Common myeloid progenitor, CD34-positive (primary cell): ENCODE measurements at regions not wholly inside any gene's neighbourhood (a gene's known extent, or its start where the extent isn't known, plus 50 kb on each side); places are given as distances from the start of the nearest gene placed in this dataset.

Experiments used
- CTCF ChIA-PET: fragments of 350-600 bp; sonication (Branson Sonifier 250); formaldehyde crosslinking; loops from one replicate; lab custom pipeline; 2021; ENCODE audit warnings: antibody characterized with exemption; lab: Charles Lee
- POLR2A ChIA-PET: fragments of 350-600 bp; sonication (Branson Sonifier 250); formaldehyde crosslinking; loops from one replicate; lab custom pipeline; 2021; ENCODE audit warnings: antibody characterized with exemption; lab: Charles Lee
- DNase-seq, 3 donors: peaks; one replicate each; pipeline versions ENCODE4 v3.0.0 to v3.0.0-alpha.2; 2013
- H3K27ac ChIP-seq, 2 experiments: 1 replicate in 1 of 2; 2 replicates in 1 of 2; pipeline ENCODE4 v1.7.0; 2013; ENCODE audit warnings: inconsistent platforms in 2 of 2, low read length in 2 of 2, mild to moderate bottlenecking in 2 of 2, low read depth in 1 of 2, moderate library complexity in 1 of 2; ENCODE audit not compliant: severe bottlenecking in 2 of 2, insufficient read depth in 1 of 2, poor library complexity in 1 of 2
- H3K27me3 ChIP-seq, 5 experiments: replicated peaks in 2 of 5; 1 replicate in 3 of 5; 2 replicates in 2 of 5; pipeline versions ENCODE4 v1.6.1 to v1.7.0; 2013; ENCODE audit warnings: low read length in 4 of 5, mild to moderate bottlenecking in 2 of 5, moderate library complexity in 2 of 5, inconsistent platforms in 1 of 5; ENCODE audit not compliant: insufficient read depth in 5 of 5, control insufficient read depth in 4 of 5
- H3K36me3 ChIP-seq, 4 experiments: 1 replicate in 2 of 4; 2 replicates in 2 of 4; pipeline versions ENCODE4 v1.6.1 to v1.7.0; 2013; ENCODE audit warnings: low read length in 3 of 4, control low read depth in 1 of 4, mild to moderate bottlenecking in 1 of 4; ENCODE audit not compliant: control insufficient read depth in 4 of 4, insufficient read depth in 4 of 4
- H3K4me1 ChIP-seq, 4 experiments: 1 replicate in 3 of 4; 2 replicates in 1 of 4; pipeline versions ENCODE4 v1.6.1 to v1.7.1; 2013; ENCODE audit warnings: low read length in 3 of 4, mild to moderate bottlenecking in 3 of 4, control low read depth in 1 of 4, inconsistent platforms in 1 of 4, moderate library complexity in 1 of 4; ENCODE audit not compliant: control insufficient read depth in 4 of 4, insufficient read depth in 4 of 4; ENCODE audit errors: control extremely low read depth in 1 of 4
- H3K4me3 ChIP-seq, 7 experiments: 1 replicate in 4 of 7; 2 replicates in 3 of 7; pipeline versions ENCODE4 v1.5.1 to v1.7.0; 2013; ENCODE audit warnings: mild to moderate bottlenecking in 7 of 7, low read length in 6 of 7, moderate library complexity in 6 of 7, inconsistent platforms in 2 of 7, low read depth in 2 of 7, control low read depth in 1 of 7; ENCODE audit not compliant: insufficient read depth in 4 of 7, control insufficient read depth in 1 of 7; ENCODE audit errors: extremely low read depth in 1 of 7
- H3K9me3 ChIP-seq, 5 experiments: 1 replicate in 4 of 5; 2 replicates in 1 of 5; pipeline versions ENCODE4 v1.6.1 to v1.7.1; 2013; ENCODE audit warnings: low read length in 4 of 5, mild to moderate bottlenecking in 2 of 5, inconsistent platforms in 1 of 5, low read depth in 1 of 5, moderate library complexity in 1 of 5; ENCODE audit not compliant: control insufficient read depth in 4 of 5, insufficient read depth in 2 of 5; ENCODE audit errors: control extremely low read depth in 1 of 5
- WGBS: methylation state at CpG from one replicate; pipeline ENCODE4 v1.1.5; 2013; ENCODE audit not compliant: insufficient coverage; 5-methylcytosine and 5-hydroxymethylcytosine counted together

- POLR2A ChIA-PET: no interaction called here
- no peak overlapping the region for H3K27ac ChIP-seq
Measured at GRCh38 chr12:72836194-72836593, 564.0 kb downstream of the TRHDE start.

GRCh38 chr12:72839696-72840095, 567.5 kb downstream of the TRHDE start:
- DNase-seq: peak; percentile 61 to 93 (median 87)
- Histone ChIP-seq H3K9me3 (peaks cover 0 to 7% (median 3%) of the 10 kb centered on the region in 5 experiments), H3K27me3 (no peaks in the 10 kb centered on the region), H3K4me3 (no peak overlapping the region), H3K27ac (no peak overlapping the region), H3K4me1 (peaks cover 0 to 16% (median 6%) of the 10 kb centered on the region in 4 experiments), H3K36me3 (no peaks in the 10 kb centered on the region)
- POLR2A ChIA-PET: no interaction called here
- no CpG with 5 or more reads among the region's 1 CpG for WGBS
- CTCF ChIA-PET: no interaction called here

More at GRCh38 chr12:72836194-72836593, 564.0 kb downstream of the TRHDE start:
- no peak overlapping the region for H3K4me3 ChIP-seq
- no peak for DNase-seq
- CTCF ChIA-PET: no interaction called here
- H3K27me3 ChIP-seq: no peaks in the 10 kb centered on the region
- peaks cover 0 to 1% (median 0%) of the 10 kb centered on the region in 5 experiments for H3K9me3 ChIP-seq
- no peaks in the 10 kb centered on the region for H3K36me3 ChIP-seq
- peaks cover 0 to 16% (median 6%) of the 10 kb centered on the region in 4 experiments for H3K4me1 ChIP-seq

GRCh38 chr12:72863671-72864070, 591.5 kb downstream of the TRHDE start:
- no peaks in the 10 kb centered on the region for H3K27me3 ChIP-seq
- no peaks in the 10 kb centered on the region for H3K4me1 ChIP-seq
- ChIA-PET POLR2A (no interaction called here), CTCF (no interaction called here)
- 60% methylated on average over 1 of the region's 2 CpGs for WGBS
- H3K36me3 ChIP-seq: no peaks in the 10 kb centered on the region
- H3K9me3 ChIP-seq: peaks cover 0 to 2% (median 0%) of the 10 kb centered on the region in 5 experiments
- no peak overlapping the region for H3K4me3 ChIP-seq
- no peak for DNase-seq
- H3K27ac ChIP-seq: no peak overlapping the region

GRCh38 chr12:72865921-72866320, 593.8 kb downstream of the TRHDE start:
- ChIA-PET POLR2A (no interaction called here), CTCF (no interaction called here)
- no peaks in the 10 kb centered on the region for H3K4me1 ChIP-seq
- H3K9me3 ChIP-seq: peaks cover 0 to 2% (median 0%) of the 10 kb centered on the region in 5 experiments
- H3K4me3 ChIP-seq: no peak overlapping the region
- H3K27ac ChIP-seq: no peak overlapping the region
- DNase-seq: no peak
- 100% methylated on average over 1 of the region's 2 CpGs for WGBS
- no peaks in the 10 kb centered on the region for H3K27me3 ChIP-seq
- H3K36me3 ChIP-seq: no peaks in the 10 kb centered on the region

- DNase-seq: no peak
- WGBS: 100% methylated on average over 4 of the region's 6 CpGs
- CTCF ChIA-PET: no interaction called here
Measured at GRCh38 chr12:72869024-72869423, 596.9 kb downstream of the TRHDE start.

GRCh38 chr12:72872238-72872887, 600.2 kb downstream of the TRHDE start:
- whole genome bisulfite sequencing: 86% methylated on average over 3 of the region's 5 CpGs
- Histone ChIP-seq H3K4me1 (no peaks in the 10 kb centered on the region), H3K36me3 (no peaks in the 10 kb centered on the region), H3K4me3 (no peak overlapping the region), H3K27ac (no peak overlapping the region), H3K27me3 (no peaks in the 10 kb centered on the region), H3K9me3 (peaks cover 0 to 9% (median 3%) of the 10 kb centered on the region in 5 experiments)
- ChIA-PET CTCF (no interaction called here), POLR2A (no interaction called here)
- no peak for DNase-seq

More at GRCh38 chr12:72869024-72869423, 596.9 kb downstream of the TRHDE start:
- H3K36me3 ChIP-seq: no peaks in the 10 kb centered on the region
- H3K9me3 ChIP-seq: peaks cover 0 to 2% (median 0%) of the 10 kb centered on the region in 5 experiments
- POLR2A ChIA-PET: no interaction called here
- no peaks in the 10 kb centered on the region for H3K4me1 ChIP-seq
- no peak overlapping the region for H3K27ac ChIP-seq
- H3K27me3 ChIP-seq: no peaks in the 10 kb centered on the region
- H3K4me3 ChIP-seq: no peak overlapping the region

- Histone ChIP-seq H3K27ac (no peak overlapping the region), H3K27me3 (no peaks in the 10 kb centered on the region), H3K4me1 (no peaks in the 10 kb centered on the region), H3K4me3 (no peak overlapping the region), H3K36me3 (no peaks in the 10 kb centered on the region), H3K9me3 (peaks cover 0 to 9% (median 3%) of the 10 kb centered on the region in 5 experiments)
- DNase-seq: no peak
- WGBS: 89% methylated on average over 7 of the region's 7 CpGs
- ChIA-PET CTCF (no interaction called here), POLR2A (no interaction called here)
Measured at GRCh38 chr12:72872996-72873395, 600.8 kb downstream of the TRHDE start.
